Muscle layer of duodenum (tissue), 2 donors: ENCODE measurements at regions not wholly inside any gene's neighbourhood (a gene's known extent, or its start where the extent isn't known, plus 50 kb on each side); places are given as distances from the start of the nearest gene placed in this dataset.

Experiments
- H3K27ac ChIP-seq: one replicate; pipeline ENCODE4 v1.7.0; 2013; ENCODE audit warnings: mild to moderate bottlenecking, low read length
- H3K27me3 ChIP-seq: one replicate; pipeline ENCODE4 v1.7.0; 2013; ENCODE audit warnings: low read depth, mild to moderate bottlenecking, control low read depth, low read length
- H3K36me3 ChIP-seq, 2 donors: one replicate each; pipeline ENCODE4 v1.7.0; 2013; ENCODE audit warnings: low read length in 2 of 2, control low read depth in 1 of 2, mild to moderate bottlenecking in 1 of 2; ENCODE audit not compliant: insufficient read depth in 2 of 2, control insufficient read depth in 1 of 2
- H3K4me1 ChIP-seq, 2 donors: one replicate each; pipeline ENCODE4 v1.7.0; 2013; ENCODE audit warnings: low read length in 2 of 2, mild to moderate bottlenecking in 2 of 2, control low read depth in 1 of 2, moderate library complexity in 1 of 2; ENCODE audit not compliant: insufficient read depth in 2 of 2, control insufficient read depth in 1 of 2
- H3K4me3 ChIP-seq, 2 donors: one replicate each; pipeline ENCODE4 v1.7.0; 2013; ENCODE audit warnings: low read length in 2 of 2, low read depth in 1 of 2, mild to moderate bottlenecking in 1 of 2
- H3K9me3 ChIP-seq, 2 donors: one replicate each; pipeline ENCODE4 v1.7.0; 2013; ENCODE audit warnings: low read length in 2 of 2, control low read depth in 1 of 2, mild to moderate bottlenecking in 1 of 2; ENCODE audit not compliant: control insufficient read depth in 1 of 2
- donor health status: healthy.

- Histone ChIP-seq H3K4me3 (no peak overlapping the region), H3K4me1 (no peaks in the 10 kb centered on the region), H3K9me3 (no peaks in the 10 kb centered on the region), H3K36me3 (no peaks in the 10 kb centered on the region), H3K27me3 (no peaks in the 10 kb centered on the region), H3K27ac (no peak overlapping the region)
Observed at GRCh38 chr6:148193063-148193680, 149.5 kb upstream of the SASH1 start.

- H3K27ac ChIP-seq = no peak overlapping the region
- no peaks in the 10 kb centered on the region for H3K9me3 ChIP-seq
- H3K4me3 ChIP-seq = no peak overlapping the region
- no peaks in the 10 kb centered on the region for H3K36me3 ChIP-seq
- H3K27me3 ChIP-seq = no peaks in the 10 kb centered on the region
- no peaks in the 10 kb centered on the region for H3K4me1 ChIP-seq
Observed at GRCh38 chr6:148195511-148195910, 147.1 kb upstream of the SASH1 start.

- H3K36me3 ChIP-seq = no peaks in the 10 kb centered on the region
- H3K27me3 ChIP-seq = no peaks in the 10 kb centered on the region
- peaks cover 0 to 6% of the 10 kb centered on the region in 2 donors for H3K4me1 ChIP-seq
- no peak overlapping the region for H3K4me3 ChIP-seq
- no peaks in the 10 kb centered on the region for H3K9me3 ChIP-seq
- H3K27ac ChIP-seq = no peak overlapping the region
Observed at GRCh38 chr6:148199584-148199983, 143.1 kb upstream of the SASH1 start.

- no peaks in the 10 kb centered on the region for H3K9me3 ChIP-seq
- H3K36me3 ChIP-seq = no peaks in the 10 kb centered on the region
- no peaks in the 10 kb centered on the region for H3K27me3 ChIP-seq
- H3K27ac ChIP-seq = no peak overlapping the region
- H3K4me1 ChIP-seq = peaks cover 0 to 6% of the 10 kb centered on the region in 2 donors
- H3K4me3 ChIP-seq = no peak overlapping the region
Observed at GRCh38 chr6:148200293-148200692, 142.3 kb upstream of the SASH1 start.

- no peak overlapping the region for H3K27ac ChIP-seq
- no peaks in the 10 kb centered on the region for H3K36me3 ChIP-seq
- no peaks in the 10 kb centered on the region for H3K27me3 ChIP-seq
- H3K9me3 ChIP-seq = no peaks in the 10 kb centered on the region
- H3K4me1 ChIP-seq = peaks cover 0 to 6% of the 10 kb centered on the region in 2 donors
- H3K4me3 ChIP-seq = no peak overlapping the region
Observed at GRCh38 chr6:148200781-148201180, 141.9 kb upstream of the SASH1 start.

GRCh38 chr6:148203281-148203925 is 139.2 kb upstream of the SASH1 start:
- no peak overlapping the region for H3K4me3 ChIP-seq
- H3K27me3 ChIP-seq = no peaks in the 10 kb centered on the region
- no peaks in the 10 kb centered on the region for H3K36me3 ChIP-seq
- H3K9me3 ChIP-seq = no peaks in the 10 kb centered on the region
- no peak overlapping the region for H3K27ac ChIP-seq
- peaks cover 0 to 6% of the 10 kb centered on the region in 2 donors for H3K4me1 ChIP-seq

GRCh38 chr6:148203970-148204369 is 138.7 kb upstream of the SASH1 start:
- Histone ChIP-seq H3K27ac (no peak overlapping the region), H3K36me3 (no peaks in the 10 kb centered on the region), H3K4me3 (no peak overlapping the region), H3K4me1 (peaks cover 0 to 6% of the 10 kb centered on the region in 2 donors), H3K9me3 (no peaks in the 10 kb centered on the region), H3K27me3 (no peaks in the 10 kb centered on the region)

- H3K4me1 ChIP-seq = peaks cover 0 to 6% of the 10 kb centered on the region in 2 donors
- H3K36me3 ChIP-seq = no peaks in the 10 kb centered on the region
- no peaks in the 10 kb centered on the region for H3K9me3 ChIP-seq
- H3K27me3 ChIP-seq = no peaks in the 10 kb centered on the region
- no peak overlapping the region for H3K4me3 ChIP-seq
- H3K27ac ChIP-seq = no peak overlapping the region
Observed at GRCh38 chr6:148208298-148208697, 134.3 kb upstream of the SASH1 start.

GRCh38 chr6:148211777-148212324 is 130.8 kb upstream of the SASH1 start:
- no peaks in the 10 kb centered on the region for H3K36me3 ChIP-seq

GRCh38 chr6:148212366-148212765 is 130.3 kb upstream of the SASH1 start:
- no peaks in the 10 kb centered on the region for H3K27me3 ChIP-seq
- no peaks in the 10 kb centered on the region for H3K9me3 ChIP-seq
- H3K4me3 ChIP-seq = no peak overlapping the region
- H3K36me3 ChIP-seq = no peaks in the 10 kb centered on the region
- no peaks in the 10 kb centered on the region for H3K4me1 ChIP-seq
- no peak overlapping the region for H3K27ac ChIP-seq

More at GRCh38 chr6:148211777-148212324, 130.8 kb upstream of the SASH1 start:
- Histone ChIP-seq H3K27ac (no peak overlapping the region), H3K9me3 (no peaks in the 10 kb centered on the region), H3K4me3 (no peak overlapping the region), H3K4me1 (no peaks in the 10 kb centered on the region), H3K27me3 (no peaks in the 10 kb centered on the region)

- no peak overlapping the region for H3K4me3 ChIP-seq
- H3K9me3 ChIP-seq = no peaks in the 10 kb centered on the region
- H3K27ac ChIP-seq = no peak overlapping the region
- no peaks in the 10 kb centered on the region for H3K36me3 ChIP-seq
- no peaks in the 10 kb centered on the region for H3K27me3 ChIP-seq
- H3K4me1 ChIP-seq = peaks cover 0 to 2% of the 10 kb centered on the region in 2 donors
Observed at GRCh38 chr6:148213366-148213765, 129.3 kb upstream of the SASH1 start.
